Neural crest cell (in vitro differentiated cells): ENCODE measurements at regions not wholly inside any gene's neighbourhood (a gene's known extent, or its start where the extent isn't known, plus 50 kb on each side); places are given as distances from the start of the nearest gene placed in this dataset.

Source experiments
- DNase-seq: peaks from one replicate; pipeline ENCODE4 v3.0.0; 2021; ENCODE audit warnings: low read depth, mixed read lengths, low spot score
- H3K27ac Mint-ChIP-seq: one replicate; pipeline ENCODE4 v1.8.0; 2021; ENCODE audit warnings: mild to moderate bottlenecking, mixed read lengths; ENCODE audit not compliant: unreplicated experiment
- H3K27me3 Mint-ChIP-seq: 2 replicates; pipeline ENCODE4 v1.8.0; 2021; ENCODE audit warnings: low read depth, mild to moderate bottlenecking, mixed read lengths
- H3K36me3 Mint-ChIP-seq: 2 replicates; pipeline ENCODE4 v1.8.0; 2021; ENCODE audit warnings: low read depth, mild to moderate bottlenecking, mixed read lengths
- H3K4me1 Mint-ChIP-seq: 2 replicates; pipeline ENCODE4 v1.8.0; 2021; ENCODE audit warnings: mixed read lengths
- H3K4me3 Mint-ChIP-seq: one replicate; pipeline ENCODE4 v1.8.0; 2021; ENCODE audit warnings: mild to moderate bottlenecking, mixed read lengths
- H3K9me3 Mint-ChIP-seq: 2 replicates; pipeline ENCODE4 v1.8.0; 2021; ENCODE audit warnings: mixed read lengths
- CTCF ChIP-seq: fragments of 200-600 bp; sonication (generic); conservative IDR thresholded peaks from 2 replicates; pipeline ENCODE4 v1.5.0; 2021; ENCODE audit warnings: antibody characterized with exemption, mild to moderate bottlenecking

DNA sequence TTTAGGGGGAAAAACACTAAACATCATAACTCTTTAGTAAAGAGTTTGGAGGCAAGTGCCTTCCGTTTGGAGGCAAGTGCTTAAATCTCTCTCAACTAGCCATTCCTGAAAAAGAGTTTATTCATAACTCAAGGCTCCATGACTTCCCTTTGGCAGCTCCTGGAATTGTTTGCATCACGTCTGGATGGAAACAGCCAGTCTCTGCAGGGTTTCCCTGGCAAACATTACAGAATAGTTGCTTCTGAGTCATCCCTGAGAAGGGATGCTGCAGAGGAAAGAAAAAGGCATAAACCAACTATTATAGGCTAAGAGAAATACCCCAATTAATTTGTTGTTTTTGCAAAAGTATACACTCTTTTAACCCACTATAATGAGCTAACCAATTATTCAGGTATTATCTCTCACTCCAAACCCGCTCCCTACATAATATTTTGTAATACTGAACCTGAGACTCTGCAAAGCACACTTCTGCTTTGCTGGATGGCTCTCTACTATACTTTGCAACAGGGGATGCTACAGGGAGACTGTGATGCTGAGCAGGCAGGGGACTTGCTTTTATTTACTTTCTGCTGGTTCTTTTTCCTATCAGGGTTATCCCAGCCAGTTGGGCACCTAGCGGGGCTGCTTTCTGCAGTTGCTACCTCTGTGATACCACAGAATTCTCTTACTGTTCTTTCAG, 497.7 kb downstream of the FUT8 start:
- H3K9me3 Mint-ChIP-seq = no peaks in the 10 kb centered on the region
- no peak overlapping the region for H3K4me3 Mint-ChIP-seq
- H3K27ac Mint-ChIP-seq = no peak overlapping the region
- H3K27me3 Mint-ChIP-seq = no peaks in the 10 kb centered on the region
- no peak for TF ChIP-seq CTCF
- H3K36me3 Mint-ChIP-seq = no peaks in the 10 kb centered on the region
- DNase-seq = no peak
- H3K4me1 Mint-ChIP-seq = no peaks in the 10 kb centered on the region

DNA sequence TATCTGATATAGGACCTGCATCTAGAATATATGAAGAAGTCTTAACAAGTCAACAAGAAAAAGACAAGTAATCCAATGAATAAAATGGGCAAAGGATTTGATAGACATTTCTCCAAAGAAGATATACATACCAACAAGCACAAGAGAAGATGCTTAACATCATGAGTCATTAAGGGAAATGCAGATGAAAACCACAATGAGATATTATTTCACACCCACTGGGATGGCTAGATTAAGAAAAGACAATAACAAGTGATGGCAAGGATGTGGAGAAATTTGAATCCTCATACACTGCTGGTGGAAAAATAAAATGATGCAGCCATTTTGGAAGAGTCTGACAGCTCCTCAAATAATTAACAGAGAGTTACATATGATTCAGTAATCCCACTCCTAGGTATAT, 502.6 kb downstream of the FUT8 start:
- H3K27ac Mint-ChIP-seq = no peak overlapping the region
- H3K27me3 Mint-ChIP-seq = no peaks in the 10 kb centered on the region
- no peak for DNase-seq
- no peak for TF ChIP-seq CTCF
- no peak overlapping the region for H3K4me3 Mint-ChIP-seq
- no peaks in the 10 kb centered on the region for H3K9me3 Mint-ChIP-seq
- no peaks in the 10 kb centered on the region for H3K4me1 Mint-ChIP-seq
- H3K36me3 Mint-ChIP-seq = no peaks in the 10 kb centered on the region

DNA sequence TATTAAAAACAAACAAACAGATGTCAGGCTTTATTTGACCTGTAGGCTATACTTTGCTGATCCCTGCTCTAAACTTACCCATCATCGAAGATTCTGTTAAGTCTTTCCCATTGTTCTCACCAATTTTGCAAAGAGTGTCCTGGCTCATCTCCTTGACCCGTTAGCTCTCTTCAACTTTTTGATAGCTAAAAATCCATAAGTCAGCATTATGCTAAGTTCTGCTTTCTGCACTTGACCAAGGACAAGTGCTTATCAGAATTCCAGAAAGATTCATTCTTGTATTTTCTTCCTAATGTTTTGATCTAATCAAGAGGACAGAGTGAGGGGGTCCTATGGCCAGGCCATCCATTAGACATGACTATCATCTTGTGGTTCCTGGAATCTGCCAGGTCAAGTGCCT, 503.5 kb downstream of the FUT8 start:
- Mint-ChIP-seq H3K9me3 (no peaks in the 10 kb centered on the region), H3K27me3 (no peaks in the 10 kb centered on the region), H3K27ac (no peak overlapping the region), H3K4me3 (no peak overlapping the region), H3K4me1 (no peaks in the 10 kb centered on the region), H3K36me3 (no peaks in the 10 kb centered on the region)
- no peak for DNase-seq
- TF ChIP-seq CTCF = no peak

DNA sequence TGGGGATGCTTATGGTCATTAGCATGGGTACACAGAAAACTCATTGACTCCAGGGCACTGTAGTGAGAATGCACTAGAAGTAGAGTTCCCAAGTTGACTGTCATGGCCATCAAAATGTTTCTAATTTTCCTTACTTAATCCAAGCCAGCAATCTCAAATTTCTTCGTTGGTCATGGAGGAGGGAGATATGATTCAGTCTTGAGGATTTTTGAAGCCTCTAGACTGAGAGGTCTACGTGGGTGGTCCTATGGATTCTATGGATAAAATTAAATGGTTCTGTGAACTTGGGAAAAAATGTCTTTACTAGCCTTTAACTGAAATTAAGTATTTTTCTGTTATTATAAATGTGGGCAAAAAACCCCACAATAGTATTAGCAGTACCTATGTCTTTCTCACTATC, 508.5 kb downstream of the FUT8 start:
- Mint-ChIP-seq H3K9me3 (no peaks in the 10 kb centered on the region), H3K4me1 (peaks cover under 1% of the 10 kb centered on the region), H3K27me3 (no peaks in the 10 kb centered on the region), H3K36me3 (no peaks in the 10 kb centered on the region), H3K4me3 (no peak overlapping the region), H3K27ac (no peak overlapping the region)
- TF ChIP-seq CTCF = no peak
- DNase-seq = no peak

- DNase-seq = no peak
- no peak overlapping the region for H3K4me3 Mint-ChIP-seq
- H3K4me1 Mint-ChIP-seq = peaks cover 8% of the 10 kb centered on the region
- no peaks in the 10 kb centered on the region for H3K27me3 Mint-ChIP-seq
- H3K9me3 Mint-ChIP-seq = no peaks in the 10 kb centered on the region
- no peak overlapping the region for H3K27ac Mint-ChIP-seq
- H3K36me3 Mint-ChIP-seq = no peaks in the 10 kb centered on the region
- no peak for TF ChIP-seq CTCF
Observed at GRCh38 chr14:65922142-65922541, 509.6 kb downstream of the FUT8 start.

- Mint-ChIP-seq H3K27me3 (no peaks in the 10 kb centered on the region), H3K4me1 (peaks cover 15% of the 10 kb centered on the region), H3K9me3 (no peaks in the 10 kb centered on the region), H3K36me3 (no peaks in the 10 kb centered on the region), H3K4me3 (no peak overlapping the region), H3K27ac (no peak overlapping the region)
- no peak for DNase-seq
- no peak for TF ChIP-seq CTCF
Observed at GRCh38 chr14:65926504-65926903, 514.0 kb downstream of the FUT8 start.
